BE2C (cell line): ENCODE measurements at regions not wholly inside any gene's neighbourhood (a gene's known extent, or its start where the extent isn't known, plus 50 kb on each side); places are given as distances from the start of the nearest gene placed in this dataset.
"Not testable (repeated sequence)": the region's sequence is repeated elsewhere in the genome, so short reads cannot be mapped to it uniquely, and the experiment has no call there.

Source experiments
- DNase-seq: peaks from one replicate; pipeline ENCODE4 v3.0.0-alpha.2; 2020
- H3K27me3 ChIP-seq: fragments of 250-450 bp; sonication (Bioruptor Pico); 2 replicates; pipeline ENCODE4 v1.5.1; 2020; ENCODE audit warnings: mild to moderate bottlenecking
- H3K36me3 ChIP-seq: fragments of 250-450 bp; sonication (Bioruptor Pico); 2 replicates; pipeline ENCODE4 v1.5.1; 2020; ENCODE audit warnings: mild to moderate bottlenecking
- H3K4me1 ChIP-seq: fragments of 250-450 bp; sonication (Bioruptor Pico); 2 replicates; pipeline ENCODE4 v1.5.1; 2020
- H3K4me3 ChIP-seq: 2 replicates; pipeline ENCODE4 v1.5.1; 2011; ENCODE audit warnings: low read depth, low read length
- H3K9me3 ChIP-seq: fragments of 250-450 bp; sonication (Bioruptor Pico); 2 replicates; pipeline ENCODE4 v1.5.1; 2020
- TF ChIP-seq, protein P1 (sequence below): IDR thresholded peaks from 2 replicates; pipeline ENCODE4 v1.5.1; 2012; ENCODE audit warnings: mild to moderate bottlenecking, low read depth, low read length

DNA sequence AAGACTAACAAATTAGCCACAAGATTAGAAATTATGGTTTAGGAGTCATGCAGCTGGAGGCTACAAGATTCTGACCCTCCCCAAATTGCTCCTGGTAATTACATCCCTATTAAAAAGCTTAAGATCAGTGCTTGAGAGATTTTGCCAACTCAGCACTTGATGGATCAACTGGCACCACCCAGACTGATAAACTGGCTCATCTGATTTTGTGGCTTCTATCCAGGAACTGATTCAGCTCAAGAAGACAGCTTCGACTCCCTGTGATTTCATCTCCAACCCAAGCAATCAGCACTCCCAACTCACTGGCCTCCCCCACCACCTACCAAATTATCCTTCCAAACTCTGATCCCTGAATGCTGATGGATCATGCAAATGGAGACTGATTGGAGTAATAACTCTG is 94.8 kb downstream of the TNFRSF13B start:
- Histone ChIP-seq H3K4me1 (no peaks in the 10 kb centered on the region), H3K4me3 (no peak overlapping the region), H3K27me3 (no peaks in the 10 kb centered on the region), H3K9me3 (no peaks in the 10 kb centered on the region), H3K36me3 (no peaks in the 10 kb centered on the region)
- TF ChIP-seq, protein P1, sequence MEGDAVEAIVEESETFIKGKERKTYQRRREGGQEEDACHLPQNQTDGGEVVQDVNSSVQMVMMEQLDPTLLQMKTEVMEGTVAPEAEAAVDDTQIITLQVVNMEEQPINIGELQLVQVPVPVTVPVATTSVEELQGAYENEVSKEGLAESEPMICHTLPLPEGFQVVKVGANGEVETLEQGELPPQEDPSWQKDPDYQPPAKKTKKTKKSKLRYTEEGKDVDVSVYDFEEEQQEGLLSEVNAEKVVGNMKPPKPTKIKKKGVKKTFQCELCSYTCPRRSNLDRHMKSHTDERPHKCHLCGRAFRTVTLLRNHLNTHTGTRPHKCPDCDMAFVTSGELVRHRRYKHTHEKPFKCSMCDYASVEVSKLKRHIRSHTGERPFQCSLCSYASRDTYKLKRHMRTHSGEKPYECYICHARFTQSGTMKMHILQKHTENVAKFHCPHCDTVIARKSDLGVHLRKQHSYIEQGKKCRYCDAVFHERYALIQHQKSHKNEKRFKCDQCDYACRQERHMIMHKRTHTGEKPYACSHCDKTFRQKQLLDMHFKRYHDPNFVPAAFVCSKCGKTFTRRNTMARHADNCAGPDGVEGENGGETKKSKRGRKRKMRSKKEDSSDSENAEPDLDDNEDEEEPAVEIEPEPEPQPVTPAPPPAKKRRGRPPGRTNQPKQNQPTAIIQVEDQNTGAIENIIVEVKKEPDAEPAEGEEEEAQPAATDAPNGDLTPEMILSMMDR, result no peak
- no peak for DNase-seq

DNA sequence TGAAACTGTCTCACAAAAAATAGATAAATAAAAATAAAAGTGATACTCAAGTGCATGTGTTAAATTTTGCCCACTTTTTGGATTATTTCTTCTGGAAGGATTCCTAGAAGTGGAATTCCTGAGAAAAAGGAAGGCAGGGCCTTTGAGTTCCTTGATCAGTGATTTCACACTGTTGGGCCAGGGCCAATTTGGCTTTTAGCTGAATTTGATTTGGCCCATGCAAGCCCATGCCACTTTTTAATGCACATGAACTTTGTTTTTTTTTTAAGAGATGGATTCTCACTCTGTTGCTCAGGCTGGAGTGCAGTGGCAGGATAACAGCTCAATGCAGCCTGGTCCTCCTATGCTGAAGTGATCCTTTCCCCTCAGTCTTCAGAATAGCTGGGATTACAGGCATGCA is 96.3 kb downstream of the TNFRSF13B start:
- Histone ChIP-seq H3K4me3 (no peak overlapping the region), H3K27me3 (no peaks in the 10 kb centered on the region), H3K4me1 (no peaks in the 10 kb centered on the region), H3K36me3 (no peaks in the 10 kb centered on the region), H3K9me3 (no peaks in the 10 kb centered on the region)
- no peak for DNase-seq
- TF ChIP-seq, protein P1, result no peak

DNA sequence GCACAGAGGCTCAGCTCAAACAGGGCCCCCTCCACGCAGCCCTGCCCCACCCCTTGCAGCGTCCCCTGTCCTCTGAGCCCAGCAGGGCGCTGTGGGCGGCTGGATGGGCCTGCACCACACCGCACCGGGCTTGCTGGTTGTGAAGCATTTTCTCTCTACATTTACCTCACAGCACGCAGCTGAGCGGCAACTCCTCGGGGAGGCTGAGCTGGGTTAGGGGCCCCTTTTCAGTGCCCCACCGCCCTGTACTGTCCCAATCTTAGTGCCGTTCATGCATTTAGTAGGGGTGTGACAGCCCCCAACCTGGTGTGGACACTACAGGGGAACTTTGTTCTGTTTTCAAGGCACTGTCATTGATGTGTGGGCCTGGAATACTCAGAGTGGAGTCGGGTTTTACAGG is 97.7 kb downstream of the TNFRSF13B start:
- not testable (repeated sequence) for H3K36me3 ChIP-seq, H3K4me3 ChIP-seq, H3K27me3 ChIP-seq, H3K4me1 ChIP-seq, DNase-seq, H3K9me3 ChIP-seq

DNA sequence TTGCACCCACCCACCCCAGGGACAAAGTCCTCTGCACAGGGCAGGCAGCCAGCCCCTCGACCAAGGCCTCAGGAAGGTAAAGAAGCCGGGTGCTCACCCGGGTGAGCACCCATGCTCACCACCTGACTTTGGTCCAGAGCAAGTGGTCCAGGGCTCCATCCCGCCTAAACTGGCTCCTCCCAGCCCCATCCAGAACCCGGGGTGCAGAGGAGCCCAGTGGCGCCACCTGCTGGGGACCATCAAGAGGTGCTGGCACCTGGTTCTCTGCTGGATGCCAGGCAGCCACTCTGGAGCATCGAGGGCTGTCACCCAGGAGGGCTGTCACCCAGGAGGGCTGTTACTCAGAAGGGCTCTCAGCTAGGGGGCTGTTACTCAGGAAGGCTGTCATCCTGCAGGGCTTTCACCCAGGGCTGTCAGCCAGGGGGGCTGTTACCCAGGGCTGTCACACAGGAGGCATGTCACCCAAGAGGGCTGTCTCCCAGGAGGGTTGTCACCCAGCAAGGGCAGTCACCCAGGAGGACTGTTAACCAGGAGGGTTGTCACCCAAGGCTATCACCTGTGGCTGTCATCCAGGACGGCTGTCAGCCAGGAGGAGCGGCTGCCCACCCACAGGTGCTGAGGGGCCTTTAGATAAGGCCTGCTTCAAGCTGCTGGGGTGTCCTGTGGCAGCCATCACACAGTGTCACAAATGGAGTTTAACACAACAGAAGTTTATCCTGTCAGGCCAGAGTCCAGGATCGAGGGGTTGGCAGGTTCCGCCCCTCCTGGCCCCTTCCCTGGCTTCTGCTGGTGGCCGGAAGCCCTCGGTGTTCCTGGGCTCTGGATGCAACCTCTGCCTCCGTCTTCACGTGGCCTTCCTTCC is 98.5 kb downstream of the TNFRSF13B start:
- Histone ChIP-seq H3K4me1 (no peaks in the 10 kb centered on the region), H3K9me3 (no peaks in the 10 kb centered on the region), H3K36me3 (no peaks in the 10 kb centered on the region), H3K4me3 (no peak overlapping the region), H3K27me3 (no peaks in the 10 kb centered on the region)
- TF ChIP-seq, protein P1, result peak; percentile 53
- DNase-seq, result peak; percentile 23

DNA sequence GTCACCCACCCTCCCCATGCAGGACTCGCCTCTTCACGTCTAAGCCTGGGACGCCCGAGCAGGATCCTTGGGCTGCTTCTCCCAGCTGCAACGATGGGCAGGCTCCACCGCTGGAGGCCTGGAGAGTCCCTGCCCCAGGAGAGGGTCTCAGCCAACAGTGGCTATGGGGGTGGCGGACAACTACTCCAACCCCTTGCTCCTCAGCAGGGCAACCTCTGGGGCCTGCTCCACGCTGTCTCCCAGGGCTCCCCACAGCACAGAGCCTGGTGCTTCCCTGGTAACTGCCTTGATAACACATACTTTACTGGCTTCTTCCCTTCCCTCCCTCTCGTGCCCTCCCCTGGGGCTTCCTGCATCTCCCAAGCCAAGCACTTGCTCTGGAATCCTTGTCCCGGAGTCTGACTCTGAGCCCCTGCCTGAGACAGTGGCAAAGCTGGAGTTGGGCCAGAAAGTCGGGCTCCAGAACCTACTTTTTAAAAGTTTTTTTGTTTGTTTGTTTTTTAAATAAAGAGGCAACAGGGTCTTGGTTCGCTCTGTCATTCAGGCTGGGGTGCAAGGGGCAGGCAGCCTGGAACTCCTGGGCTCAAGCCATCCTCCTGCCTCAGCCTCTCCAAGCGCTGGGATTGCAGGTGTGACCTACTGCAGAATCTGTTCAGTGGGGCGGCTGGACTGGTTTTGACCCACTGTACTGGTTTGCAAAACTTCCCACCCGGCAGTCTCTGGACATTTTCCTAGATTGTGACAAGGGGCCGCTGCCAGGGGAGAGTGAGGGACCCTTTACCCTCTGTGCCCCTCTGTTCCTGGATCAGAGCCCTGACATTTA is 99.4 kb downstream of the TNFRSF13B start:
- TF ChIP-seq, protein P1, result no peak
- Histone ChIP-seq H3K9me3 (no peaks in the 10 kb centered on the region), H3K27me3 (no peaks in the 10 kb centered on the region), H3K4me1 (no peaks in the 10 kb centered on the region), H3K36me3 (no peaks in the 10 kb centered on the region), H3K4me3 (no peak overlapping the region)
- no peak for DNase-seq

DNA sequence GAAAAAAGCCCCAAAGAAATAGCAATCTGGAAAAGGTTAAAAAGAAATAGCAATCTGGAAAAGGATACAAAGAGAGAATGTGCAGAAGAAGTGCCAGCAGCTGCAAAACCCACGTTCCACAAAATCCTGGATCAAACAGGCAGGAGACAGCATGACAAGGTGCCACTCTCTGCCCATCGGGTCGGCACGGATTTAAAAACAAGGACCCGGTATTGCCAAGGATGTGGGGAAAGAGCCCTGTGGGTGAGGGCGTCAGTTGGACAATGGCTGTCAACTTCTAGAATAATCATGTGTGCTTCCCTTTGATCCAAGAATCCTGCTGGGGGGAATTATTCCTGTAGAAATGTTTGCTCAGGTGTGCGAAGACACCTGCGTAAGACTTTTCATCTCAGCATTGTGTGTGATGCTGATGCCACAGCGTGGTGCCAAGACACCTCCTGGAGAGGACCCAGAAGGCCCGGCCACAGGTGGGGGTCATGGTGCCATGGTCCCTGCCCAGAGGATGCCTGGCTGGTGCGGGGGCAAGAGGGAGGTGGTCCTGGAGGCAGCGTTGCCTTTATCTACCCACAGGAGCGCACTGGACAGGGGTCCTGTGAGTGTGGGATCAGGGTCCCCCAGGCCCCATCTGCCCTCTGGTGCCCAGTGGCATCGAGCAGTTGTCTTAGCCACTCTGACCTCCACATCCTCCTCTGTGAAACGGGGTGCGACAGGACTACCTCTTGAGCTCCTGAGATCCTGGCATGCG is 100.3 kb downstream of the TNFRSF13B start:
- H3K36me3 ChIP-seq, H3K4me1 ChIP-seq, H3K4me3 ChIP-seq, DNase-seq, H3K27me3 ChIP-seq, H3K9me3 ChIP-seq: not testable (repeated sequence)
